ENCODE measurements at regions not wholly inside any gene's neighbourhood (a gene's known extent, or its start where the extent isn't known, plus 50 kb on each side); places are given as distances from the start of the nearest gene placed in this dataset.

GRCh38 chr2:139992711-139993345 is 1212.6 kb upstream of the NXPH2 start:
- H3K4me3 ChIP-seq (ENCODE audit: low read depth in 2 of 2, low read length in 1 of 2) = no peak overlapping the region
- H2AFZ ChIP-seq (ENCODE audit: low read depth) = no peak overlapping the region
- POLR2A ChIA-PET = no interaction called here
- no peak for DNase-seq
- H3K4me2 ChIP-seq = no peak overlapping the region
- no peak overlapping the region for H3K27ac ChIP-seq (ENCODE audit: low read depth in 2 of 2, low read length in 1 of 2)
- H3K9me2 ChIP-seq = no peaks in the 10 kb centered on the region
- CTCF ChIA-PET = interaction anchor here (0.8 to 1.4 kb wide), 2 partner anchors 10 to 12 kb away, joined by 3 read pairs; no protein-coding TSS in a partner anchor
- no peaks in the 10 kb centered on the region for H3K27me3 ChIP-seq (ENCODE audit: insufficient read depth)
- H3K4me1 ChIP-seq (ENCODE audit: control insufficient read depth in 1 of 2, insufficient read depth in 2 of 2, low read depth in 1 of 2, low read length in 1 of 2) = no peaks in the 10 kb centered on the region
- no peaks in the 10 kb centered on the region for H3K79me2 ChIP-seq (ENCODE audit: insufficient read depth)
- no peaks in the 10 kb centered on the region for H3K36me3 ChIP-seq (replicated peaks in 1 of 2; ENCODE audit: control insufficient read depth in 1 of 2, insufficient read depth in 2 of 2, low read length in 1 of 2)
- no peak overlapping the region for H3K9ac ChIP-seq
- no peaks in the 10 kb centered on the region for H4K20me1 ChIP-seq (ENCODE audit: insufficient read depth)
- 50% methylated on average over 2 of the region's 6 CpGs for WGBS (ENCODE audit: low lambda C conversion rate)
- H3F3A ChIP-seq (replicated peaks; ENCODE audit: insufficient read depth) = no peaks in the 10 kb centered on the region
- TF ChIP-seq RAD21 (IDR thresholded peaks at IDR 0.05; ENCODE audit: low read length) (no peak), FOXM1 (IDR thresholded peaks at IDR 0.05; ENCODE audit: low read depth) (no peak), USF1 (IDR thresholded peaks at IDR 0.05; ENCODE audit: borderline replicate concordance, low read depth) (no peak), SMC3 (IDR thresholded peaks at IDR 0.05; ENCODE audit: low read depth, low read length) (no peak), MEF2A (IDR thresholded peaks at IDR 0.05; ENCODE audit: borderline replicate concordance, low read depth) (no peak), ELF1 (IDR thresholded peaks at IDR 0.05) (no peak), RXRA (IDR thresholded peaks at IDR 0.05; ENCODE audit: borderline replicate concordance, low read depth) (no peak), RCOR1 (IDR thresholded peaks at IDR 0.05; ENCODE audit: low read length) (no peak), MAX (IDR thresholded peaks at IDR 0.05; ENCODE audit: low read depth) (no peak), EP300 (IDR thresholded peaks at IDR 0.05; ENCODE audit: borderline replicate concordance in 1 of 2, low read depth in 1 of 2, low read length in 1 of 2) (no peak), SIN3A (IDR thresholded peaks at IDR 0.05; ENCODE audit: borderline replicate concordance, low read depth, low read length) (no peak), TEAD4 (IDR thresholded peaks at IDR 0.05; ENCODE audit: borderline replicate concordance, insufficient read depth) (no peak), EZH2phosphoT487 (IDR thresholded peaks at IDR 0.05; ENCODE audit: borderline replicate concordance, low read depth) (no peak), CHD2 (IDR thresholded peaks at IDR 0.05; ENCODE audit: low read length, partially characterized antibody) (no peak), TCF12 (IDR thresholded peaks at IDR 0.05) (no peak), FOSL2 (IDR thresholded peaks at IDR 0.05; ENCODE audit: borderline replicate concordance, low read depth) (no peak), GABPA (IDR thresholded peaks at IDR 0.05; ENCODE audit: low read depth) (no peak), ZBTB33 (IDR thresholded peaks at IDR 0.05; ENCODE audit: borderline replicate concordance, low read depth) (no peak)
- H3K9me3 ChIP-seq = no peaks in the 10 kb centered on the region

Data from SK-N-SH (cell line).